Left ventricle myocardium inferior (tissue), 1 donor: ENCODE measurements at regions not wholly inside any gene's neighbourhood (a gene's known extent, or its start where the extent isn't known, plus 50 kb on each side); places are given as distances from the start of the nearest gene placed in this dataset.

Experiments
- DNase-seq: peaks from one replicate; pipeline ENCODE4 v3.0.0-alpha.2; 2020
- H3K27ac ChIP-seq: fragments of 200-600 bp; replicated peaks from 2 replicates; pipeline ENCODE4 v1.8.0; 2021
- H3K27me3 ChIP-seq: fragments of 200-600 bp; 2 replicates; pipeline ENCODE4 v1.8.0; 2021; ENCODE audit warnings: low read depth
- H3K36me3 ChIP-seq: fragments of 200-600 bp; 2 replicates; pipeline ENCODE4 v1.8.0; 2021
- H3K4me1 ChIP-seq: fragments of 200-600 bp; 2 replicates; pipeline ENCODE4 v1.8.0; 2021
- H3K4me3 ChIP-seq: fragments of 200-600 bp; 2 replicates; pipeline ENCODE4 v1.8.0; 2021; ENCODE audit warnings: mild to moderate bottlenecking, moderate library complexity
- H3K9me3 ChIP-seq: fragments of 200-600 bp; replicated peaks from 2 replicates; pipeline ENCODE4 v1.8.0; 2021
- intact Hi-C: fragments of 100-400 bp; cut with micrococcal nuclease; formaldehyde crosslinking; loops from one replicate; pipeline ENCODE4 v1.11.0; 2022
- TF ChIP-seq, protein P1 (sequence below): fragments of 200-600 bp; IDR thresholded peaks from 2 replicates; pipeline ENCODE4 v1.8.0; 2021; ENCODE audit warnings: antibody characterized with exemption, mild to moderate bottlenecking, borderline replicate concordance
- donor health status: DM: no; HTN: yes; CAD: no; lungs with severe emphysema.

- Histone ChIP-seq H3K27ac (no peak overlapping the region), H3K4me3 (no peak overlapping the region), H3K9me3 (no peaks in the 10 kb centered on the region), H3K4me1 (no peaks in the 10 kb centered on the region), H3K36me3 (no peaks in the 10 kb centered on the region), H3K27me3 (no peaks in the 10 kb centered on the region)
- intact Hi-C loops = no loop called here
- DNase-seq = no peak
- TF ChIP-seq, protein P1, sequence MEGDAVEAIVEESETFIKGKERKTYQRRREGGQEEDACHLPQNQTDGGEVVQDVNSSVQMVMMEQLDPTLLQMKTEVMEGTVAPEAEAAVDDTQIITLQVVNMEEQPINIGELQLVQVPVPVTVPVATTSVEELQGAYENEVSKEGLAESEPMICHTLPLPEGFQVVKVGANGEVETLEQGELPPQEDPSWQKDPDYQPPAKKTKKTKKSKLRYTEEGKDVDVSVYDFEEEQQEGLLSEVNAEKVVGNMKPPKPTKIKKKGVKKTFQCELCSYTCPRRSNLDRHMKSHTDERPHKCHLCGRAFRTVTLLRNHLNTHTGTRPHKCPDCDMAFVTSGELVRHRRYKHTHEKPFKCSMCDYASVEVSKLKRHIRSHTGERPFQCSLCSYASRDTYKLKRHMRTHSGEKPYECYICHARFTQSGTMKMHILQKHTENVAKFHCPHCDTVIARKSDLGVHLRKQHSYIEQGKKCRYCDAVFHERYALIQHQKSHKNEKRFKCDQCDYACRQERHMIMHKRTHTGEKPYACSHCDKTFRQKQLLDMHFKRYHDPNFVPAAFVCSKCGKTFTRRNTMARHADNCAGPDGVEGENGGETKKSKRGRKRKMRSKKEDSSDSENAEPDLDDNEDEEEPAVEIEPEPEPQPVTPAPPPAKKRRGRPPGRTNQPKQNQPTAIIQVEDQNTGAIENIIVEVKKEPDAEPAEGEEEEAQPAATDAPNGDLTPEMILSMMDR = no peak
Measured at GRCh38 chr6:132072831-132073230, 121.7 kb upstream of the CCN2 start.

DNA sequence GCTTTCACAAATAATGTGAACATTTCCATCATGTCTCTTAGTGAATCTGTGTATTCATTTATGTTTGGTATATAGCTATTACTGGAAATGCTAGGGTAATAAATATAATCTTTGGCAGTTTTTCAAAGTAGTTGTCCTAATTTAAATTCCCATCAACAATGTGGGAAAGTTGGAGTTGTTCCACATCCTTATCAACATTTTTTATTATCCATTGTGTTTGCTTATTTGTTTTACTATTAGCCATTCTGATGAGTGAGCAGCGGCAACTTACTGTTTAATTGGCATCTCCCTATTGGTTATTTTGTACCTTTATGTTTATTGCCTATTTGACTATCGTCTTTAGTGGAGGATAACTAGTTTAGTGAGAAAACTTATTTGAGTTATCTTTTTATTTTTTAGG is 121.1 kb upstream of the CCN2 start:
- DNase-seq = no peak
- intact Hi-C loops = no loop called here
- peaks cover 2% of the 10 kb centered on the region for H3K4me1 ChIP-seq
- no peaks in the 10 kb centered on the region for H3K9me3 ChIP-seq
- H3K27me3 ChIP-seq = no peaks in the 10 kb centered on the region
- H3K4me3 ChIP-seq = no peak overlapping the region
- H3K27ac ChIP-seq = no peak overlapping the region
- TF ChIP-seq, protein P1 = no peak
- no peaks in the 10 kb centered on the region for H3K36me3 ChIP-seq

DNA sequence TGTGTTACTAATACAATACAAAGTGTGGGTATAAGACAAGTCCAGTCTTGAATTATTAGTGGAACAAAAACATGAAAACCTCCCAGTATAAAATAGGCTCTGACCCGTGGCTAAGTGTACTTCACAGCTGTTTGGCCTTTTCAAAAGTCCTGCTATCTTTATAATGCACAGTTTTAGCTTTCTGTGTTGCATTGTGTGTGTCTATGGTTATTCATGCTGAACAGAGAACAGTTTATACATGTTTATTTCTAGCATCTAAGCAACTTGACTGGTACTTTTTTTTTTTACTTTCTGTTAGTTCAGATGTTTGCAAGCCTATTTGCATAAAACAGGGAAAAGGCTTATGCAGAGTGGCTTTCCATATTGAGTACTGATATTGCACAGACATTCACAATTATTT is 119.2 kb upstream of the CCN2 start:
- TF ChIP-seq, protein P1 = no peak
- Histone ChIP-seq H3K4me1 (peaks cover 4% of the 10 kb centered on the region), H3K4me3 (no peak overlapping the region), H3K36me3 (no peaks in the 10 kb centered on the region), H3K27ac (no peak overlapping the region), H3K9me3 (no peaks in the 10 kb centered on the region), H3K27me3 (no peaks in the 10 kb centered on the region)
- intact Hi-C loops = no loop called here
- no peak for DNase-seq

DNA sequence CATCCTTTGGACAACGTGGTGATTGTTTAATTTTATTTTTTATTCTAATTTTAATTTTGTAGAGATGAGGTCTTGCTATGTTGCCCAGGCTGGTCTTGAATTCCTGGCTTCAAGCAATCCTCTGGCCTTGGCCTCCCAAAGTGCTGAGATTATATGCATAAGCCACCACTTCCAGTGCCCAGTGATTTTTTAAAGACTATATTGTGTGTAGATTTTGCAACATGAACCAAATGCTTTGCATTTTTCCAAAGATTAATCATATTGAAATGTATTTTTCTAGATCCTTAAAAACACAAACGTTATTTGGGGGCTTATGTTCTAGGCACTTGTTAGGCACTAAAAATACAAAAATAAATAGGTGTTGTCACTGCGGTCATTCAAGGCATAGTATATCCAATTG is 117.6 kb upstream of the CCN2 start:
- intact Hi-C loops = no loop called here
- DNase-seq = no peak
- Histone ChIP-seq H3K4me1 (peaks cover 8% of the 10 kb centered on the region), H3K9me3 (no peaks in the 10 kb centered on the region), H3K36me3 (no peaks in the 10 kb centered on the region), H3K27me3 (no peaks in the 10 kb centered on the region), H3K4me3 (no peak overlapping the region), H3K27ac (no peak overlapping the region)
- TF ChIP-seq, protein P1 = no peak

DNA sequence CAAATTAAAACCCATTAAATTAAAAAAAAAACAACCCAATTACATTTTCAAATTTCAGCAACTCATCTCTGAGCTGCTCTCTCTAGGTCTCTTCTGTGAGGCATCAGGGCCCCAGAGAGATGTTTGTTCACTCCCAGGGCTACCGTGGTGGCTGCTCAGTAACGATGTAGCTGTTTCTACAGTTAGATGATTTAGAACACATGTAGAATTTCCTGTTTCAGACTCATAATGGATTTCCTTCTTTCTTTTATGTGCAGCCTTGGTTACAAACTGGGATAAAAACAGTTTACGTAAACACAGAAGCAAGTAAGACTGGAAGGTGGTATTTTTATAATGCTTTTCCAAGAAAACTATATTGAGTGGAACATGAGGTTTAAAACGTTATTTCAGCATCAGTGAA is 116.1 kb upstream of the CCN2 start:
- DNase-seq = no peak
- H3K9me3 ChIP-seq = no peaks in the 10 kb centered on the region
- TF ChIP-seq, protein P1 = no peak
- H3K36me3 ChIP-seq = no peaks in the 10 kb centered on the region
- intact Hi-C loops = no loop called here
- H3K4me1 ChIP-seq = peaks cover 21% of the 10 kb centered on the region
- no peak overlapping the region for H3K4me3 ChIP-seq
- no peaks in the 10 kb centered on the region for H3K27me3 ChIP-seq
- H3K27ac ChIP-seq = no peak overlapping the region

- intact Hi-C loops = no loop called here
- no peak for DNase-seq
Measured at GRCh38 chr6:132065556-132065955, 114.4 kb upstream of the CCN2 start.

More at GRCh38 chr6:132065556-132065955, 114.4 kb upstream of the CCN2 start:
- TF ChIP-seq, protein P1 = no peak
- Histone ChIP-seq H3K27me3 (no peaks in the 10 kb centered on the region), H3K27ac (no peak overlapping the region), H3K9me3 (no peaks in the 10 kb centered on the region), H3K4me1 (peaks cover 28% of the 10 kb centered on the region), H3K36me3 (no peaks in the 10 kb centered on the region), H3K4me3 (no peak overlapping the region)
